Activated T-helper 1 cell treated with anti-CD3 and anti-CD28 coated beads, Interleukin-12 subunit alpha, Interleukin-12 subunit beta, Interleukin-2, Interleukin-4 antibody, amounts not matched to agents 30 ng/mL and 10 ng/mL and 1 ng/mL, durations not matched to agents 14 hours and 24 hours and 36 hours (primary cell): ENCODE measurements at regions not wholly inside any gene's neighbourhood (a gene's known extent, or its start where the extent isn't known, plus 50 kb on each side); places are given as distances from the start of the nearest gene placed in this dataset.
"Not testable (repeated sequence)": the region's sequence is repeated elsewhere in the genome, so short reads cannot be mapped to it uniquely, and the experiment has no call there.

ENCODE experiments used
- DNase-seq: peaks from one replicate; pipeline ENCODE4 v3.0.0; 2021; ENCODE audit warnings: low spot score
- H3K27ac Mint-ChIP-seq: one replicate; pipeline ENCODE4 v1.8.0; 2021; ENCODE audit warnings: mild to moderate bottlenecking, mixed read lengths
- H3K27me3 Mint-ChIP-seq: one replicate; pipeline ENCODE4 v1.8.0; 2022; ENCODE audit warnings: mild to moderate bottlenecking, moderate library complexity, mixed read lengths; ENCODE audit not compliant: insufficient read depth
- H3K36me3 Mint-ChIP-seq: one replicate; pipeline ENCODE4 v1.8.0; 2021; ENCODE audit warnings: low read depth, mixed read lengths
- H3K4me1 Mint-ChIP-seq: one replicate; pipeline ENCODE4 v1.8.0; 2021; ENCODE audit warnings: low read depth, mixed read lengths
- H3K4me3 Mint-ChIP-seq: one replicate; pipeline ENCODE4 v1.8.0; 2021; ENCODE audit warnings: mild to moderate bottlenecking, moderate library complexity, mixed read lengths
- H3K9me3 Mint-ChIP-seq: one replicate; pipeline ENCODE4 v1.8.0; 2021; ENCODE audit warnings: mixed read lengths
- intact Hi-C: fragments of 100-400 bp; cut with micrococcal nuclease; formaldehyde crosslinking; loops from one replicate; pipeline ENCODE4 v1.15.1; 2024

DNA sequence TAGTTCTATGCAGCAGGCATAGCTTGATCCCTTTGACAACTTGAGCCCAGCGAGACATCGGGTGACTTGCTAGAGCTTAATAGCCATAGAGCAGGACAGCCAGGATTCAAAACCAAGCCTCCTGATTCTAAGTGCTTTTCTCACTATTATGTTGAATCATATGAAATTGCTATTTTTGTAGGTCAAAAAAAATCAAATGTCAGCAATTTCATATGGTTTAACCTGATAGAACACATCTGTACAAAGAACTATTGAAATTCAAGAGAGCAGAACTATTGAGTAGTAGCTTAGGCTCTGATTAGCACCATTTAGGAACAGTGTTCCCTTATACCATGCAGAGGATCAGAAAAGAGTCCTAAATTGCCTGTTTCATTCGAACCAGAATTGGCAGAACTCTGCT is 132.0 kb downstream of the EMP1 start:
- H3K4me1 Mint-ChIP-seq, result no peaks in the 10 kb centered on the region
- no peak for DNase-seq
- H3K27ac Mint-ChIP-seq, result no peak overlapping the region
- peaks cover 3% of the 10 kb centered on the region for H3K27me3 Mint-ChIP-seq
- no peaks in the 10 kb centered on the region for H3K36me3 Mint-ChIP-seq
- H3K4me3 Mint-ChIP-seq, result no peak overlapping the region
- H3K9me3 Mint-ChIP-seq, result no peaks in the 10 kb centered on the region
- intact Hi-C loops, result no loop called here

DNA sequence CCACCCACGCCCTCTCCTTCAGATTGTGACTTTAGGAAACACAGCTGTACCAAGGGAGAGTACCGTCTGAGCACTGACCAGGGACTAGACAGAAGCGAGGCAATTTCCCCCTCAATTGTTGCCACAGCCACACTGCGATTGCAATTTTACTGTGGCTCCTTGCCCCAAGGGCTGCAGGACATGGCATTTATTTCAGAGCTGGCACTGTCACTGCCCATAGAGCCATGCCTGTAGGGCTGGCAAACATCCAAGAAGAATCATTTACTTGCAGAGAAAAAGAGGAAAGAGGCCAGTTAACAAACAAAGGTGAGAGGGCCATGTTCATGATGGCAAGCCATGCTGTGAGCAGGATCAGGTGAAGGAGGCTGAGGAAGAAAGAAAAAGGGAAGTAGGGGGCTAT is 129.6 kb downstream of the EMP1 start:
- H3K36me3 Mint-ChIP-seq, result no peaks in the 10 kb centered on the region
- no peak overlapping the region for H3K27ac Mint-ChIP-seq
- no peak overlapping the region for H3K4me3 Mint-ChIP-seq
- peaks cover 1% of the 10 kb centered on the region for H3K27me3 Mint-ChIP-seq
- intact Hi-C loops, result no loop called here
- no peaks in the 10 kb centered on the region for H3K4me1 Mint-ChIP-seq
- no peak for DNase-seq
- H3K9me3 Mint-ChIP-seq, result no peaks in the 10 kb centered on the region

DNA sequence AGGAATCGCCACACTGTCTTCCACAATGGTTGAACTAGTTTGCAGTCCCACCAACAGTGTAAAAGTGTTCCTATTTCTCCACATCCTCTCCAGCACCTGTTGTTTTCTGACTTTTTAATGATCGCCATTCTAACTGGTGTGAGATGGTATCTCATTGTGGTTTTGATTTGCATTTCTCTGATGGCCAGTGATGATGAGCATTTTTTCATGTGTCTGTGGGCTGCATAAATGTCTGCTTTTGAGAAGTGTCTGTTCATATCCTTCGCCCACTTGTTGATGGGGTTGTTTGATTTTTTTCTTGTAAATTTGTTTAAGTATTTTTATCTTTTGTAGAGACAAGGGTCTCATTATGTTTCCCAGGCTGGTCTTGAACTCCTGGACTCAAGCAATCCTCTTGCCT is 128.5 kb downstream of the EMP1 start:
- H3K36me3 Mint-ChIP-seq, H3K9me3 Mint-ChIP-seq, H3K27ac Mint-ChIP-seq, intact Hi-C loops, DNase-seq, H3K4me3 Mint-ChIP-seq, H3K27me3 Mint-ChIP-seq, H3K4me1 Mint-ChIP-seq: not testable (repeated sequence)

- Mint-ChIP-seq H3K9me3 (no peaks in the 10 kb centered on the region), H3K27ac (no peak overlapping the region), H3K27me3 (peaks cover 5% of the 10 kb centered on the region), H3K4me3 (no peak overlapping the region), H3K4me1 (no peaks in the 10 kb centered on the region), H3K36me3 (no peaks in the 10 kb centered on the region)
- DNase-seq, result no peak
- intact Hi-C loops, result no loop called here
These were observed 121.9 kb downstream of the EMP1 start for GRCh38 chr12:13318231-13319015.

DNA sequence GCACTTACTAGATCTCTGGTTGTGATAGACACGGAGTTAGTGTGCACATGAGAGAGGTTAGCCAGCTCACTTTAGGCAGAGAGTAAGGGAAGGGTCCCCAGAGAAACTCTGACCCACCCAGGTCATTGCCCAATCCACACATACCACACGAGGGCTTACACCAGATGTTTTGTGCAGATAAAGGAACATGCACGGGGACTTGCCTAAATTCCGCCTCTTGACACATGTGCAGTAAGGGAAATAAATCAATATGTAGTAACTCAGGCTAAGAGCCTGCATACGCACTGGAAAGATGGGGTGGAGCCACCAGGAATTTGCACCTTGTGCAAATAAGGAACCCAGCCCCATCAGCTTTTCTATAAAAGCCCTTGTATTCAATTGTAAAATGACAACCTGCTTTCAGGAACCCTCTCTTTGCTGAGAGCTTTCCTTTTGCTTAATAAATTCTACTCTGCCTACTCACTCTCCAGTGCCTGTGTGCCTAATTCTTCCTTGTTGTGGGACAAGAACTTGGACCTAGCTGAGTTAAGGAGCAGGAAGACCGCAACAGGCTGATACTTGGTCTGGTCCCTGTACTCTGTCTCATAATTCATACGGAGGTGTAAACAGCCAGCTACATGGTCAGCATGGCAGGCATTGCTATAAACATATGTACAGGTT is 120.2 kb downstream of the EMP1 start:
- no peak overlapping the region for H3K4me3 Mint-ChIP-seq
- no peaks in the 10 kb centered on the region for H3K36me3 Mint-ChIP-seq
- H3K27me3 Mint-ChIP-seq, result peaks cover 5% of the 10 kb centered on the region
- intact Hi-C loops, result no loop called here
- no peaks in the 10 kb centered on the region for H3K9me3 Mint-ChIP-seq
- DNase-seq, result no peak
- no peaks in the 10 kb centered on the region for H3K4me1 Mint-ChIP-seq
- no peak overlapping the region for H3K27ac Mint-ChIP-seq

DNA sequence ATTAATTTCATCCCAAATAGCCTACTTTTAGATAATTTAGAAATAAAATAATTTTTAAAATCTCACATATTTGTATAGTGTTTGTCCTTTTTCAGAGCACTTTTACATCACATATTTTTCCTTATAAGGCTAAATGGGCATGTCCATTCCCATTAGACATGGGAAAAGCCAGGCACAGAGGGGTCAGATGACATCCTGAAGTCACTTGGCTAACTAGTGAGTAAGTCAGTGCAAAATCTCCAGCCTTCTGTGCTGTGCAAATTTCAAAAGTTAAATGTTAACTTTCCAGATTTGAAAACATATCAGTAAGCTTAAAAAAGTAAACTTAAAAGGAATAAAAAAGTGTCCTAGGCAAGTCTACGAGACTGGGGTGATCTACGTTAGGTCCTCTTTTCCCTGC is 117.4 kb downstream of the EMP1 start:
- no peak overlapping the region for H3K27ac Mint-ChIP-seq
- H3K4me1 Mint-ChIP-seq, result no peaks in the 10 kb centered on the region
- peaks cover 4% of the 10 kb centered on the region for H3K27me3 Mint-ChIP-seq
- H3K9me3 Mint-ChIP-seq, result no peaks in the 10 kb centered on the region
- intact Hi-C loops, result no loop called here
- no peak overlapping the region for H3K4me3 Mint-ChIP-seq
- H3K36me3 Mint-ChIP-seq, result no peaks in the 10 kb centered on the region
- DNase-seq, result no peak

- no peaks in the 10 kb centered on the region for H3K27me3 Mint-ChIP-seq
- intact Hi-C loops, result no loop called here
- H3K27ac Mint-ChIP-seq, result no peak overlapping the region
- no peak for DNase-seq
- H3K4me3 Mint-ChIP-seq, result no peak overlapping the region
- no peaks in the 10 kb centered on the region for H3K4me1 Mint-ChIP-seq
- no peaks in the 10 kb centered on the region for H3K36me3 Mint-ChIP-seq
- H3K9me3 Mint-ChIP-seq, result no peaks in the 10 kb centered on the region
These were observed 115.0 kb downstream of the EMP1 start for GRCh38 chr12:13311551-13311950.

GRCh38 chr12:13307143-13307816 is 110.8 kb downstream of the EMP1 start:
- Mint-ChIP-seq H3K4me1 (no peaks in the 10 kb centered on the region), H3K27ac (no peak overlapping the region), H3K36me3 (no peaks in the 10 kb centered on the region), H3K4me3 (no peak overlapping the region), H3K27me3 (no peaks in the 10 kb centered on the region), H3K9me3 (no peaks in the 10 kb centered on the region)
- intact Hi-C loops, result no loop called here
- DNase-seq, result no peak

DNA sequence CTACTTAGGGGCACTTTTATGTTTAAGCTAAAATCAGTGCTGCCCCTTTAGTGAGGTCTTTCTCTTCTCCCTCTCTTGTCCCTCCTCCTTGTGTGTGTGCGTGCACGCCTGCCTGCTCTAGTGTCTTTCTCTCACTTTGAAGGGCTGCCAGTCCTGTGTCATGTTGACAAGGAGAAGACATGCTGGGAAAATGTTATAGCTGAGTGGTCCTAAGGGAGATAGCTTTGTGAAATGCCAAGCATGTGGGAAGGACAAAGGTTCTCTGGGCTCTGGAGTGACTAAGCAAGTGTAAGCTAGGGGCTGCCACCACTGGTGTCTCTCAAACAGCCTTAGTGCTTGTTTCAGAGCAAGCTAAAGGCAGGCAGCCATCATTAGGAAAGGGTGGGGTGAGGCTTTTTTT is 108.4 kb downstream of the EMP1 start:
- H3K4me3 Mint-ChIP-seq, result no peak overlapping the region
- DNase-seq, result no peak
- H3K27me3 Mint-ChIP-seq, result no peaks in the 10 kb centered on the region
- no peak overlapping the region for H3K27ac Mint-ChIP-seq
- no peaks in the 10 kb centered on the region for H3K4me1 Mint-ChIP-seq
- H3K9me3 Mint-ChIP-seq, result no peaks in the 10 kb centered on the region
- H3K36me3 Mint-ChIP-seq, result no peaks in the 10 kb centered on the region
- intact Hi-C loops, result no loop called here

GRCh38 chr12:13299457-13299856 is 102.9 kb downstream of the EMP1 start:
- Mint-ChIP-seq H3K9me3 (no peaks in the 10 kb centered on the region), H3K4me3 (no peak overlapping the region), H3K27ac (no peak overlapping the region), H3K36me3 (no peaks in the 10 kb centered on the region), H3K27me3 (no peaks in the 10 kb centered on the region), H3K4me1 (no peaks in the 10 kb centered on the region)
- DNase-seq, result no peak
- intact Hi-C loops, result no loop called here

DNA sequence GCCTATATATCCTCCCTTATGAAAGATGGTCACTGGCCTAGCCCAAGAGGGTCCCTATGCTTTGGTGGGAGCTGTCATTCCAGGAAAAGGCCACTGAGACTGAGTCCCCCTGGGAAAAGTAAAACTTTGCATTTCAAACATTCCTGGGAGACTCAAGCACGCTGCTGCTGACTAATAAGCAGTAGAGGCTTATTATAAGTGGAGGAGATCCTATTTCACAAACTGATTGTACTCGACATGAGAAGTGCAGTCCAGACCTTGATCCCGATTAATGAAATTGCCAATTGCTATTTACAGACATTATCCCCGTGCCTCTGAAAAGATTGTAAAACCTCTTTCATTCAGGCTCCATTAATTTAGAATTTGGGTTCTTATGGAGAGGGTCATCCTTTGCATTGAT is 96.6 kb downstream of the EMP1 start:
- H3K4me1 Mint-ChIP-seq, result no peaks in the 10 kb centered on the region
- intact Hi-C loops, result no loop called here
- H3K27me3 Mint-ChIP-seq, result no peaks in the 10 kb centered on the region
- H3K9me3 Mint-ChIP-seq, result no peaks in the 10 kb centered on the region
- DNase-seq, result no peak
- no peaks in the 10 kb centered on the region for H3K36me3 Mint-ChIP-seq
- no peak overlapping the region for H3K4me3 Mint-ChIP-seq
- H3K27ac Mint-ChIP-seq, result no peak overlapping the region

DNA sequence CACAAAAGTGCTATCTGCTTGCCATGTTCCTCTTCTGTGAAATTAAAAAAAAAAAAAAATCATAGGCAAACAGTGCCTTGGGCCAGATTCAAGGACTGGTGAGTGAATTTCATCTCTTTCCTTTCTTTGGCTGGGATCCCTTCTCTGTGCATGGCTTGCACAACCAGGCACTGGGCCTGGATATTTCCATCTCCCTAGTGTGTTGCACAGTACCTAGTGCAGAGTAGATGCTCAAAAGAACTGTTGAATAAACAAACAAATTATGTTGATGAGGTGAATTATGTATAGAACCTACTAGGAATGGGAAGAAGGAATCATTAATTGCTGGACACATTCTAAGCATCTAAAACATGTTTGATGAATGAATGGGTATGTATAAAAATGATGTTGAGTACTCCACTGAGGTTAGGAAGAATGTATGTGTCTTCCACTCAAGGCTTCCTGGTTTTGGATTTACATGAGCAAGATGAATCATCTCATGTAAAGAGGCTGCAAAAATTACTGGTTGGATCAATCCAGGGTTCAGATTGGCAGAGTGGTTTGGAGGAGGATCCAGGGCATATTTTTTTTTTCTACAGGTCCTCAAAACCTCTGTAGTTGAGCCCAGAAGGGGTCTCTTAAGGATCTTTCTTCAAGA is 93.2 kb downstream of the EMP1 start:
- Mint-ChIP-seq H3K4me3 (no peak overlapping the region), H3K4me1 (no peaks in the 10 kb centered on the region), H3K36me3 (no peaks in the 10 kb centered on the region), H3K27me3 (peaks cover 2% of the 10 kb centered on the region), H3K9me3 (no peaks in the 10 kb centered on the region), H3K27ac (no peak overlapping the region)
- intact Hi-C loops, result no loop called here
- no peak for DNase-seq
